SU-DHL-6 (cell line): ENCODE measurements at regions not wholly inside any gene's neighbourhood (a gene's known extent, or its start where the extent isn't known, plus 50 kb on each side); places are given as distances from the start of the nearest gene placed in this dataset.

Experiments
- EZH2phosphoT487 ChIP-seq: fragments of 200-600 bp; sonication (generic), shearing (Covaris generic); conservative IDR thresholded peaks from 2 replicates; pipeline ENCODE4 v1.6.1; 2018; ENCODE audit warnings: mild to moderate bottlenecking, antibody characterized with exemption, low read length, moderate library complexity, mixed read lengths
- TF ChIP-seq, protein P1 (sequence below): fragments of 200-600 bp; sonication (generic); IDR thresholded peaks from one replicate; pipeline ENCODE4 v1.5.1; 2017; ENCODE audit warnings: antibody characterized with exemption, mild to moderate bottlenecking, low read length, moderate library complexity; ENCODE audit not compliant: insufficient read depth, poor library complexity, severe bottlenecking

DNA sequence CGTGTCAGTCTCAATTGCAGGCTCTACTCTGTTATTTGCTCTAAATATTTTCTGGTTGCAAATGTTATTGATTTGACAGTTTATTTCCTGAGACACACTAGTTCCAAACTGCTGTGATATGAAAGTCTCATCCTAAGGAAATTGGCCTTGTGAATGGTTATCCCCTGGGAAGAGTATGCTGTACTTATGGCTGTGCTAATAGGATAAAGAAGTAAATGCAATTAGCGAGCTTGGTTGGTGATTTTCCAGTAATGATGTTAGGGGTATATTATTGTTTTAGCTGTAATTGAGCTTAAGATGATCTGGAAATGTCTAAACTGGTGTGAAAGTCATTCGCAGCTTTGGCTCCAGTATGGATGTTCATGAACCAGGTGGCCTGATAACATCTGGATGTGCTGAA is 197.9 kb downstream of the SUDS3 start:
- TF ChIP-seq, protein P1, sequence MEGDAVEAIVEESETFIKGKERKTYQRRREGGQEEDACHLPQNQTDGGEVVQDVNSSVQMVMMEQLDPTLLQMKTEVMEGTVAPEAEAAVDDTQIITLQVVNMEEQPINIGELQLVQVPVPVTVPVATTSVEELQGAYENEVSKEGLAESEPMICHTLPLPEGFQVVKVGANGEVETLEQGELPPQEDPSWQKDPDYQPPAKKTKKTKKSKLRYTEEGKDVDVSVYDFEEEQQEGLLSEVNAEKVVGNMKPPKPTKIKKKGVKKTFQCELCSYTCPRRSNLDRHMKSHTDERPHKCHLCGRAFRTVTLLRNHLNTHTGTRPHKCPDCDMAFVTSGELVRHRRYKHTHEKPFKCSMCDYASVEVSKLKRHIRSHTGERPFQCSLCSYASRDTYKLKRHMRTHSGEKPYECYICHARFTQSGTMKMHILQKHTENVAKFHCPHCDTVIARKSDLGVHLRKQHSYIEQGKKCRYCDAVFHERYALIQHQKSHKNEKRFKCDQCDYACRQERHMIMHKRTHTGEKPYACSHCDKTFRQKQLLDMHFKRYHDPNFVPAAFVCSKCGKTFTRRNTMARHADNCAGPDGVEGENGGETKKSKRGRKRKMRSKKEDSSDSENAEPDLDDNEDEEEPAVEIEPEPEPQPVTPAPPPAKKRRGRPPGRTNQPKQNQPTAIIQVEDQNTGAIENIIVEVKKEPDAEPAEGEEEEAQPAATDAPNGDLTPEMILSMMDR = no peak
- no peak for TF ChIP-seq EZH2phosphoT487
